GM21737 (cell line): ENCODE measurements at regions not wholly inside any gene's neighbourhood (a gene's known extent, or its start where the extent isn't known, plus 50 kb on each side); places are given as distances from the start of the nearest gene placed in this dataset.

Experiments used
- ATAC-seq: cut with Tn5 transposase; IDR thresholded peaks from one replicate; pipeline ENCODE4 v1.9.1; 2021; ENCODE audit warnings: mild to moderate bottlenecking, moderate library complexity; ENCODE audit not compliant: unreplicated experiment

GRCh38 chr6:8733879-8734278 is 298.5 kb upstream of the SLC35B3 start:
- ATAC-seq = no peak

- no peak for ATAC-seq
These were observed 296.5 kb upstream of the SLC35B3 start for GRCh38 chr6:8731874-8732273.

GRCh38 chr6:8710668-8711431 is 275.5 kb upstream of the SLC35B3 start:
- ATAC-seq = no peak

- ATAC-seq = no peak
These were observed 272.8 kb upstream of the SLC35B3 start for GRCh38 chr6:8707956-8708772.

- ATAC-seq = no peak
These were observed 272.0 kb upstream of the SLC35B3 start for GRCh38 chr6:8707369-8707768.

- no peak for ATAC-seq
These were observed 270.2 kb upstream of the SLC35B3 start for GRCh38 chr6:8705435-8706020.

GRCh38 chr6:8703059-8703458 is 267.7 kb upstream of the SLC35B3 start:
- ATAC-seq = no peak

- ATAC-seq = no peak
These were observed 253.5 kb upstream of the SLC35B3 start for GRCh38 chr6:8688821-8689220.

GRCh38 chr6:8686077-8686476 is 250.7 kb upstream of the SLC35B3 start:
- no peak for ATAC-seq

- ATAC-seq = no peak
These were observed 247.9 kb upstream of the SLC35B3 start for GRCh38 chr6:8683204-8683603.

- no peak for ATAC-seq
These were observed 244.5 kb upstream of the SLC35B3 start for GRCh38 chr6:8679823-8680222.

GRCh38 chr6:8678466-8678865 is 243.1 kb upstream of the SLC35B3 start:
- no peak for ATAC-seq

- no peak for ATAC-seq
These were observed 238.8 kb upstream of the SLC35B3 start for GRCh38 chr6:8674126-8674525.

GRCh38 chr6:8672882-8673281 is 237.5 kb upstream of the SLC35B3 start:
- ATAC-seq = no peak

GRCh38 chr6:8670792-8671191 is 235.4 kb upstream of the SLC35B3 start:
- no peak for ATAC-seq

- no peak for ATAC-seq
These were observed 229.4 kb upstream of the SLC35B3 start for GRCh38 chr6:8664700-8665099.

- ATAC-seq = no peak
These were observed 228.7 kb upstream of the SLC35B3 start for GRCh38 chr6:8664070-8664469.

- ATAC-seq = no peak
These were observed 224.3 kb upstream of the SLC35B3 start for GRCh38 chr6:8659404-8660189.

- no peak for ATAC-seq
These were observed 223.1 kb upstream of the SLC35B3 start for GRCh38 chr6:8658416-8658815.

GRCh38 chr6:8657522-8657921 is 222.2 kb upstream of the SLC35B3 start:
- no peak for ATAC-seq
